Upper lobe of right lung (tissue), 1 donor: ENCODE measurements at regions not wholly inside any gene's neighbourhood (a gene's known extent, or its start where the extent isn't known, plus 50 kb on each side); places are given as distances from the start of the nearest gene placed in this dataset.

Experiments
- ATAC-seq: fragments of 200-7000 bp; cut with Tn5 transposase; one replicate; pipeline ENCODE4 v1.9.1; 2020; ENCODE audit warnings: mild to moderate bottlenecking, moderate library complexity
- DNase-seq: peaks from one replicate; pipeline ENCODE4 v3.0.0-alpha.2; 2020
- H3K27ac ChIP-seq: fragments of 200-600 bp; one replicate; pipeline ENCODE4 v1.8.0; 2022
- H3K27me3 ChIP-seq: fragments of 200-600 bp; one replicate; pipeline ENCODE4 v1.8.0; 2022; ENCODE audit warnings: mild to moderate bottlenecking
- H3K36me3 ChIP-seq: fragments of 200-600 bp; one replicate; pipeline ENCODE4 v1.8.0; 2022
- H3K4me1 ChIP-seq: fragments of 200-600 bp; one replicate; pipeline ENCODE4 v1.8.0; 2022
- H3K4me3 ChIP-seq: fragments of 200-600 bp; one replicate; pipeline ENCODE4 v1.8.0; 2022; ENCODE audit warnings: mild to moderate bottlenecking
- H3K9me3 ChIP-seq: fragments of 200-600 bp; one replicate; pipeline ENCODE4 v1.8.0; 2022
- intact Hi-C: fragments of 100-400 bp; cut with DNase I; formaldehyde crosslinking; loops from one replicate; pipeline ENCODE4 v1.11.0; 2022
- TF ChIP-seq, protein P1 (sequence below): fragments of 200-600 bp; IDR thresholded peaks from one replicate; pipeline ENCODE4 v1.8.0; 2022; ENCODE audit warnings: antibody characterized with exemption
- donor health status: DM: no; HTN: yes; CAD: no; lungs with severe emphysema.

- Histone ChIP-seq H3K36me3 (no peaks in the 10 kb centered on the region), H3K27me3 (no peaks in the 10 kb centered on the region), H3K4me1 (peaks cover 29% of the 10 kb centered on the region), H3K27ac (no peak overlapping the region), H3K4me3 (no peak overlapping the region), H3K9me3 (no peaks in the 10 kb centered on the region)
- DNase-seq: no peak
- TF ChIP-seq, protein P1, sequence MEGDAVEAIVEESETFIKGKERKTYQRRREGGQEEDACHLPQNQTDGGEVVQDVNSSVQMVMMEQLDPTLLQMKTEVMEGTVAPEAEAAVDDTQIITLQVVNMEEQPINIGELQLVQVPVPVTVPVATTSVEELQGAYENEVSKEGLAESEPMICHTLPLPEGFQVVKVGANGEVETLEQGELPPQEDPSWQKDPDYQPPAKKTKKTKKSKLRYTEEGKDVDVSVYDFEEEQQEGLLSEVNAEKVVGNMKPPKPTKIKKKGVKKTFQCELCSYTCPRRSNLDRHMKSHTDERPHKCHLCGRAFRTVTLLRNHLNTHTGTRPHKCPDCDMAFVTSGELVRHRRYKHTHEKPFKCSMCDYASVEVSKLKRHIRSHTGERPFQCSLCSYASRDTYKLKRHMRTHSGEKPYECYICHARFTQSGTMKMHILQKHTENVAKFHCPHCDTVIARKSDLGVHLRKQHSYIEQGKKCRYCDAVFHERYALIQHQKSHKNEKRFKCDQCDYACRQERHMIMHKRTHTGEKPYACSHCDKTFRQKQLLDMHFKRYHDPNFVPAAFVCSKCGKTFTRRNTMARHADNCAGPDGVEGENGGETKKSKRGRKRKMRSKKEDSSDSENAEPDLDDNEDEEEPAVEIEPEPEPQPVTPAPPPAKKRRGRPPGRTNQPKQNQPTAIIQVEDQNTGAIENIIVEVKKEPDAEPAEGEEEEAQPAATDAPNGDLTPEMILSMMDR: no peak
- peak; percentile 39 for ATAC-seq
- intact Hi-C loops: no loop called here
These were observed 51.1 kb upstream of the NHSL1 start for GRCh38 chr6:138550346-138550767.

- ATAC-seq (no peak), DNase-seq (no peak)
- Histone ChIP-seq H3K27me3 (no peaks in the 10 kb centered on the region), H3K4me1 (peaks cover 14% of the 10 kb centered on the region), H3K36me3 (no peaks in the 10 kb centered on the region), H3K9me3 (no peaks in the 10 kb centered on the region), H3K4me3 (no peak overlapping the region), H3K27ac (peak overlapping the region; percentile 59)
- intact Hi-C loops: no loop called here
- TF ChIP-seq, protein P1: no peak
These were observed 54.9 kb upstream of the NHSL1 start for GRCh38 chr6:138554146-138554545.

GRCh38 chr6:138555421-138555988 lies 56.2 kb upstream of the NHSL1 start:
- peaks cover 18% of the 10 kb centered on the region for H3K4me1 ChIP-seq
- H3K27ac ChIP-seq: peak overlapping the region; percentile 59
- H3K27me3 ChIP-seq: no peaks in the 10 kb centered on the region
- DNase-seq (no peak), ATAC-seq (peak; percentile 96)
- H3K9me3 ChIP-seq: no peaks in the 10 kb centered on the region
- intact Hi-C loops: no loop called here
- no peaks in the 10 kb centered on the region for H3K36me3 ChIP-seq
- no peak overlapping the region for H3K4me3 ChIP-seq
- TF ChIP-seq, protein P1: no peak

GRCh38 chr6:138557147-138557546 lies 57.9 kb upstream of the NHSL1 start:
- no peak for DNase-seq
- H3K4me1 ChIP-seq: peaks cover 18% of the 10 kb centered on the region
- TF ChIP-seq, protein P1: no peak
- H3K36me3 ChIP-seq: no peaks in the 10 kb centered on the region
- no peaks in the 10 kb centered on the region for H3K9me3 ChIP-seq
- no peaks in the 10 kb centered on the region for H3K27me3 ChIP-seq
- H3K4me3 ChIP-seq: no peak overlapping the region
- ATAC-seq: no peak
- H3K27ac ChIP-seq: no peak overlapping the region
- intact Hi-C loops: no loop called here

DNA sequence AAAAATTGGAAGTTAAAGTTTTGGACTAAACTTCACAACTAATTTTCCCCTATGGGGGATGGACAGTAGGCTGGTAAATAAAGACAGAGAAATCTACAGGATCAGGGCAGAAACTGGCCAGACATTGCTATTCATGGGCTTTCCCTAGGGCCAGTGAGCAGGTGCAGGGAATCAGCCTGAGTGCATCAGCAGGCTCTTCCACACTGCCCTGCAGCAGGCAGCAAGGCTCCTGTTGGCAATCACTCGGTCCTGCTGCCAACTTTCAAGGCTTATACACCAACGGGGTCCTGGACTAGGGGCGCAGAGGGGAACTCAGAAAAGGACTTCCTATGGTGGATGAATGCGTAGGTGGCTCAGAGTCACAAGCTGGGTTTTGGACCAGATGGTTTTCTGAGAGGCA lies 59.8 kb upstream of the NHSL1 start:
- H3K4me1 ChIP-seq: peaks cover 11% of the 10 kb centered on the region
- ATAC-seq: no peak
- H3K9me3 ChIP-seq: no peaks in the 10 kb centered on the region
- peak overlapping the region; percentile 19 for H3K27ac ChIP-seq
- TF ChIP-seq, protein P1: no peak
- H3K27me3 ChIP-seq: no peaks in the 10 kb centered on the region
- no peaks in the 10 kb centered on the region for H3K36me3 ChIP-seq
- DNase-seq: no peak
- H3K4me3 ChIP-seq: no peak overlapping the region
- intact Hi-C loops: no loop called here
